ENCODE measurements at regions not wholly inside any gene's neighbourhood (a gene's known extent, or its start where the extent isn't known, plus 50 kb on each side); places are given as distances from the start of the nearest gene placed in this dataset.

DNA sequence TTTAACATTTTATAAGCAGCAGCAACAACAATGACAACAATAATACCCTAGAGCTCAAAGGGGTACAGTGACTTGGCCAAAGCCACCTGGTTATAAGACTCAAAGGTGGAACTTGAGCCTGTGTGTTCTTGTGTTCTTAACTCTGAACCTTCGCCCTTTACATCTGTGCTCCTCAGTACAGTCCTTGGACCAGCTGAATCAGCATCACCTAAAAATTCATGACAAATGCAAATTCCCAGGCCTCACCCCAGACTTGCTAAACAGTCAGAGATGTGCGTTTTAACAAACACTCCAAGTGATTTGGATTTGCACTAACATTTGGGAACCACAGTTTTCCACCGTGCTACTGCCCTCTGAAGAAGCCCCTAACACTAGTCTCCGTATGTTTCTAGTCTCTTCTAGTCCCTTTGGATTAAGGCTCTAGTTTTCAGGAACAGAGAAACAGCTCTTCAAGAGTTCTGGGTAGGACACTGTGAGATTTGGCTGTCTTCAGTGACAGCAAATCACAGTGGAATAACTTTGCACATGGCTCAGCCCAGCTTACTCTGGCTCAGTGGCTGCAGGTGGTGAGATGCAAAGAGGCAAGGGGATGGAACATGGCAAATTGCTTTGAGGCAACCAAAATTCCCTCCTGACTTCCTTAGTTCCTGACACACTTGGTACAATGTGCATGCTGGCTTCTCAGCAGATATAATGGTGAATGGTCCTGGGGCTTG, 151.0 kb upstream of the CDH11 start:
- DNase-seq (ENCODE audit: low read depth) = no peak
- H3K4me3 ChIP-seq (ENCODE audit: low read depth, low read length) = no peak overlapping the region
- TF ChIP-seq, protein P1, sequence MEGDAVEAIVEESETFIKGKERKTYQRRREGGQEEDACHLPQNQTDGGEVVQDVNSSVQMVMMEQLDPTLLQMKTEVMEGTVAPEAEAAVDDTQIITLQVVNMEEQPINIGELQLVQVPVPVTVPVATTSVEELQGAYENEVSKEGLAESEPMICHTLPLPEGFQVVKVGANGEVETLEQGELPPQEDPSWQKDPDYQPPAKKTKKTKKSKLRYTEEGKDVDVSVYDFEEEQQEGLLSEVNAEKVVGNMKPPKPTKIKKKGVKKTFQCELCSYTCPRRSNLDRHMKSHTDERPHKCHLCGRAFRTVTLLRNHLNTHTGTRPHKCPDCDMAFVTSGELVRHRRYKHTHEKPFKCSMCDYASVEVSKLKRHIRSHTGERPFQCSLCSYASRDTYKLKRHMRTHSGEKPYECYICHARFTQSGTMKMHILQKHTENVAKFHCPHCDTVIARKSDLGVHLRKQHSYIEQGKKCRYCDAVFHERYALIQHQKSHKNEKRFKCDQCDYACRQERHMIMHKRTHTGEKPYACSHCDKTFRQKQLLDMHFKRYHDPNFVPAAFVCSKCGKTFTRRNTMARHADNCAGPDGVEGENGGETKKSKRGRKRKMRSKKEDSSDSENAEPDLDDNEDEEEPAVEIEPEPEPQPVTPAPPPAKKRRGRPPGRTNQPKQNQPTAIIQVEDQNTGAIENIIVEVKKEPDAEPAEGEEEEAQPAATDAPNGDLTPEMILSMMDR (conservative IDR thresholded peaks at IDR 0.05; ENCODE audit: low read depth, low read length) = no peak

DNA sequence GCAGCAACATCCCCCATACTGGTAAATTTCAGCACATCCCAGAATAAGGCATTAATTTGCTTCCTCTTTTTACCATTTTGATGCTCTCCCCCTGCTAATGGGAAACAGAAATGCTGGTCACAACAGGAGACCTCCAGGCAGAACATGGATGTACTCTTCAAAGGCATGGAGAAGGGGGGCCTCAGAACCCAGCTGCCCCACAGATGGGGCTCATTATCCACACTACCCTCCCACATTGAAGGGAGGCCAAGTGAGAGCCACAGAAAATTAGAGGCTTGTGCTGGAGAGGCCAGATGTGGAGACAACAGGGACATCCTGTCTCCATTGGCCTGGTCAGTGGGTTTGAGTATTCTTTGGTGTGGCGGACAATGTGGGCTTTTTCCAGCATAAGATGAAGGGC, 150.1 kb upstream of the CDH11 start:
- TF ChIP-seq, protein P1 (conservative IDR thresholded peaks at IDR 0.05; ENCODE audit: low read depth, low read length) = no peak
- no peak for DNase-seq (ENCODE audit: low read depth)
- no peak overlapping the region for H3K4me3 ChIP-seq (ENCODE audit: low read depth, low read length)

DNA sequence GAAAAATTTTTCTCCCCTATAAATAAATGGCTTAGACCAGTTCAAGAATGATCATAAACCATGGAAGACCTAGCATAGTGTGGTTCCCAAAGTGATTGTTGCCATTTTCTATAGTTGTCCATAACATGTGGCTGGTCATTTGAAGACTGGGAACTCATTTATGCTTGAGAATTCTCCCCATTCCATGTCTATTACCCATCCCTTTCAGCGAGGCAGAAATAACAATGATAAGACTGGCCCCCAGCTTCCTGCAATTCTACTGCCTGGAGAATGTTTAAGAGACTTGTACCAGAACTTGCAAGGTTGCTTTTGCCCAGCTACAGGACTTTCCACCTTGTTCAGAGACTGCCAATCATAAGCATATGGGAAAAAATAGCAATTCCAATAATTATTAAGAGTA, 146.5 kb upstream of the CDH11 start:
- DNase-seq (ENCODE audit: low read depth) = peak; percentile 43
- TF ChIP-seq, protein P1 (conservative IDR thresholded peaks at IDR 0.05; ENCODE audit: low read depth, low read length) = no peak
- no peak overlapping the region for H3K4me3 ChIP-seq (ENCODE audit: low read depth, low read length)

DNA sequence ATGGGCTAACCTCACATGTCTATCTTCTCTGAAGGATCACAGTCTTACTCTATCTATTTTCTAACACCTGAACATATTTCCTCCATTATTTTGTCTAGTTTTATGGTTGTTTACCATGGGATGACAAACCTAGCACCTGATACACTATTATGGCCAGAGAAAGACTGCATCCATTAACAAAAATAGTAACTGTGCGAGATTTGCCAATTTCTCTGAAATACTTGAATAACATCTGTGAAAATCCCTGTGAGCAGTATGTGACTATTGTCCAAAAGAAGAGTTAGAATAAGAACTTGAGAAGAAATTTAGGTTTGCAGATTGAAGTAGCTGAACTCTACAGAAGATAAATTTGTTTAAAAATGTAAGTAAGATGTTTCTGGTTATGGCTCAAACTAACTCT, 142.0 kb upstream of the CDH11 start:
- no peak overlapping the region for H3K4me3 ChIP-seq (ENCODE audit: low read depth, low read length)
- DNase-seq (ENCODE audit: low read depth) = no peak
- TF ChIP-seq, protein P1 (conservative IDR thresholded peaks at IDR 0.05; ENCODE audit: low read depth, low read length) = no peak

DNA sequence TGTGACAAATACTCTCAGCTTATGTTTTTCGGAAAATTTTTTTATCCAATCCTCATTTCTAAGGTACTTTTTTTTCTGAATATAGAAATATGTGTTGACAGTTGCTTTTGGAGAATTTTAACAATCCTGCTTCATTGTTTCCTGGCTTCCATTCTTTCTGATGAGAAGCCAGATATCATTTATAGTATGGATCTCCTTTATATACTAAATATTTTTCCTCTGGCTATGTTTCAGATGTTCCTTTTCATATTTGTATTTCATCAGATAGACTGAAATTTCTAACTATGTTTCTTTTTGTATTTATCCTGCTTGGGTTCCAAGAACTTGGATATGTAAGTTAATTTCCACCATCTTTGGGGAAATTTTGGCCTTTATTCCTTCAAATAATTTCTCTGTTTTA, 138.9 kb upstream of the CDH11 start:
- H3K4me3 ChIP-seq (ENCODE audit: low read depth, low read length) = no peak overlapping the region
- no peak for DNase-seq (ENCODE audit: low read depth)
- TF ChIP-seq, protein P1 (conservative IDR thresholded peaks at IDR 0.05; ENCODE audit: low read depth, low read length) = no peak

DNA sequence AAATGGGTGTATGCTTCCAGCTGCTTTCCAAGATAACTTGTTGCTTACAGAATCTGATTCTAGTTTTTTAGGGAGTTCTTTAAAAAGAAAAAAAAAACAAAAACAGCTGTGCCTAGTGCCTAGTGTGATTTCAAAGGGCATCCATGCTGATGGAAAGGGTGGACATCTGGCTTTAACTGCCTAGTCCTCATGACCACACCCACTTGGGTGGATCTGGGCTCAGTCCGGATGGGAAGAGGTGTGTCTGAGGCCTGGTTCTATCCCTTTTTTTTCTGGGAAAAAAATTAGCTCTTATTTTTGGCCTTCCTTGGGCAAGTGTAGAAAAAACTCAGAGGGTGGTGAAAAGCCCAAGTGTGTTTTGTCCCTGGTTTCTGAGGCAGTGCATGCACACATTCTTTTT, 132.3 kb upstream of the CDH11 start:
- TF ChIP-seq, protein P1 (conservative IDR thresholded peaks at IDR 0.05; ENCODE audit: low read depth, low read length) = no peak
- H3K4me3 ChIP-seq (ENCODE audit: low read depth, low read length) = no peak overlapping the region
- no peak for DNase-seq (ENCODE audit: low read depth)

DNA sequence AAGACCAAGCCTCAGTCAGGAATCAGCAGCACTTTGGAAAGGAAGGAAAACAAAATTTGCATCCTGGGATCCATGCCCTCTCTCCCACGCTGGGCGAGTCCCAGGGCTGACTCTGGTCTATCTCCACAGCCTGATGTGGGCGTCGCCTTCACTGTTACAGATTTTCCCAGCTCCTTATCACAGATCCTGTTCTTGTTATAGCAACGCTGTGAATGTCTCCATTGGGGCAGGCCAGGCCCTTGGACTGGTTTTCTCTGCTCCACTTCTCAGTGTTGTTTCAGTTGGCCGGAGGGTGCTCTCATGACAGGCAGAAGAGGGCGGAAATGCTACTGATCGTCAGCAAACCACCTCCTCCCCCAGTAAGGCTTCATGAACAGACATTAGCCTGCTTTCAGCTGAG, 127.9 kb upstream of the CDH11 start:
- H3K4me3 ChIP-seq (ENCODE audit: low read depth, low read length) = no peak overlapping the region
- TF ChIP-seq, protein P1 (conservative IDR thresholded peaks at IDR 0.05; ENCODE audit: low read depth, low read length) = peak; percentile 23
- peak; percentile 75 for DNase-seq (ENCODE audit: low read depth)

All from choroid plexus epithelial cell (primary cell).